H1 (cell line): ENCODE measurements at regions not wholly inside any gene's neighbourhood (a gene's known extent, or its start where the extent isn't known, plus 50 kb on each side); places are given as distances from the start of the nearest gene placed in this dataset.

Source experiments
- CTCF ChIA-PET: fragments of 300-600 bp; sonication (Branson Sonifier 250); formaldehyde crosslinking; loops from one replicate; lab custom pipeline; 2021; ENCODE audit not compliant: partially characterized antibody; lab: Charles Lee
- POLR2A ChIA-PET: fragments of 300-600 bp; sonication (Branson Sonifier 250); formaldehyde crosslinking; loops from one replicate; lab custom pipeline; 2021; ENCODE audit warnings: inconsistent platforms; ENCODE audit not compliant: partially characterized antibody; lab: Charles Lee
- DNase-seq, 2 experiments: peaks; one replicate each; pipeline versions ENCODE4 v3.0.0 to v3.0.0-alpha.2; 2010 to 2022; ENCODE audit warnings: low spot score in 2 of 2, low read depth in 1 of 2, mixed read lengths in 1 of 2
- FAIRE-seq: peaks from 2 replicates; lab custom pipeline; 2011; peaks lifted over from hg19 to GRCh38; lab: Jason Lieb, UNC
- H2AFZ ChIP-seq: 2 replicates; pipeline ENCODE4 v1.8.1; 2012; ENCODE audit warnings: low read length, inconsistent platforms
- H2AK5ac ChIP-seq: 2 replicates; pipeline ENCODE4 v1.6.1; 2013; ENCODE audit warnings: low read depth, low read length
- H2BK120ac ChIP-seq: replicated peaks from 2 replicates; pipeline ENCODE3; 2013; ENCODE audit warnings: low read depth, low read length, inconsistent platforms
- H2BK12ac ChIP-seq: 2 replicates; pipeline ENCODE4 v1.6.1; 2013; ENCODE audit warnings: low read depth, low read length
- H2BK15ac ChIP-seq: 2 replicates; pipeline ENCODE4 v1.6.1; 2013; ENCODE audit warnings: low read length
- H2BK20ac ChIP-seq: 2 replicates; pipeline ENCODE4 v1.6.1; 2013; ENCODE audit warnings: low read length
- H2BK5ac ChIP-seq: 2 replicates; pipeline ENCODE4 v1.6.1; 2013; ENCODE audit warnings: low read depth, low read length
- H3K14ac ChIP-seq: 2 replicates; pipeline ENCODE4 v1.6.1; 2013; ENCODE audit warnings: inconsistent platforms; ENCODE audit not compliant: insufficient read length
- H3K18ac ChIP-seq: 2 replicates; pipeline ENCODE4 v1.6.1; 2013; ENCODE audit warnings: low read length; ENCODE audit errors: extremely low read depth
- H3K23ac ChIP-seq: 2 replicates; pipeline ENCODE4 v1.6.1; 2013; ENCODE audit warnings: inconsistent platforms; ENCODE audit not compliant: insufficient read length
- H3K23me2 ChIP-seq: 2 replicates; pipeline ENCODE4 v1.6.1; 2013; ENCODE audit warnings: low read depth, low read length
- H3K27ac ChIP-seq: 2 replicates; pipeline ENCODE4 v1.6.1; 2011; ENCODE audit warnings: low read depth, low read length, inconsistent platforms
- H3K27me3 ChIP-seq, 4 experiments: replicated peaks in 1 of 4; 1 replicate in 1 of 4; 2 replicates in 3 of 4; pipeline versions ENCODE4 v1.6.1 to v1.8.1; 2011 to 2013; ENCODE audit warnings: low read length in 3 of 4, mild to moderate bottlenecking in 3 of 4, inconsistent platforms in 2 of 4, mixed read lengths in 2 of 4, moderate library complexity in 1 of 4; ENCODE audit not compliant: control insufficient read depth in 3 of 4, insufficient read depth in 3 of 4; ENCODE audit errors: extremely low read depth in 1 of 4
- H3K36me3 ChIP-seq, 4 experiments: 2 replicates each; pipeline versions ENCODE4 v1.6.1 to v1.8.1; 2011 to 2013; ENCODE audit warnings: mild to moderate bottlenecking in 4 of 4, low read length in 3 of 4, moderate library complexity in 2 of 4, control low read depth in 1 of 4, inconsistent platforms in 1 of 4; ENCODE audit not compliant: insufficient read depth in 4 of 4, control insufficient read depth in 2 of 4
- H3K4ac ChIP-seq: replicated peaks from 2 replicates; pipeline ENCODE3; 2013; ENCODE audit warnings: low read length, low read depth, mixed read lengths, inconsistent platforms; ENCODE audit not compliant: insufficient read length
- H3K4me1 ChIP-seq, 4 experiments: replicated peaks in 1 of 4; 1 replicate in 1 of 4; 2 replicates in 3 of 4; pipeline versions ENCODE4 v1.6.1 to v1.8.1; 2011 to 2013; ENCODE audit warnings: low read length in 3 of 4, inconsistent platforms in 2 of 4, mixed read lengths in 1 of 4; ENCODE audit not compliant: insufficient read depth in 4 of 4, control insufficient read depth in 3 of 4
- H3K4me2 ChIP-seq, 2 experiments: 2 replicates each; pipeline versions ENCODE4 v1.6.1 to v1.8.1; 2011 to 2013; ENCODE audit warnings: low read depth in 2 of 2, low read length in 2 of 2, control low read depth in 1 of 2, inconsistent platforms in 1 of 2, mild to moderate bottlenecking in 1 of 2; ENCODE audit not compliant: insufficient read depth in 1 of 2
- H3K4me3 ChIP-seq, 4 experiments: fragments of 200-600, 300-600 bp in 1 of 4; sonication (generic), shearing (Covaris generic), sonication (Bioruptor Twin) in 1 of 4; 2 replicates each; pipeline versions ENCODE4 v1.5.1 to v1.8.1; 2011 to 2016; ENCODE audit warnings: low read length in 4 of 4, low read depth in 3 of 4, control low read depth in 2 of 4, inconsistent platforms in 2 of 4, mild to moderate bottlenecking in 2 of 4, mixed read lengths in 1 of 4, moderate library complexity in 1 of 4; ENCODE audit not compliant: insufficient read depth in 2 of 4; ENCODE audit errors: extremely low read depth in 1 of 4
- H3K56ac ChIP-seq: replicated peaks from 2 replicates; pipeline ENCODE3; 2013; ENCODE audit warnings: low read depth, mild to moderate bottlenecking, mixed read lengths, low read length, inconsistent platforms; ENCODE audit not compliant: insufficient read length
- H3K79me1 ChIP-seq: 2 replicates; pipeline ENCODE4 v1.6.1; 2013; ENCODE audit warnings: low read depth, low read length, control low read depth
- H3K79me2 ChIP-seq, 2 experiments: 2 replicates each; pipeline versions ENCODE4 v1.6.1 to v1.8.1; 2012 to 2013; ENCODE audit warnings: low read length in 2 of 2, mild to moderate bottlenecking in 2 of 2, inconsistent platforms in 1 of 2; ENCODE audit not compliant: insufficient read depth in 2 of 2, control insufficient read depth in 1 of 2
- H3K9ac ChIP-seq, 4 experiments: replicated peaks in 1 of 4; 1 replicate in 1 of 4; 2 replicates in 3 of 4; pipeline versions ENCODE4 v1.6.1 to v1.8.1; 2011 to 2013; ENCODE audit warnings: low read depth in 3 of 4, low read length in 3 of 4, control low read depth in 2 of 4, mild to moderate bottlenecking in 2 of 4, moderate library complexity in 2 of 4, inconsistent platforms in 1 of 4; ENCODE audit errors: extremely low read depth in 1 of 4
- H3K9me3 ChIP-seq, 2 experiments: 2 replicates each; pipeline versions ENCODE4 v1.6.1 to v1.8.1; 2012 to 2013; ENCODE audit warnings: mild to moderate bottlenecking in 2 of 2, moderate library complexity in 2 of 2, control low read depth in 1 of 2, inconsistent platforms in 1 of 2, low read depth in 1 of 2, low read length in 1 of 2, mixed read lengths in 1 of 2; ENCODE audit not compliant: insufficient read depth in 2 of 2
- H4K20me1 ChIP-seq, 2 experiments: replicated peaks in 1 of 2; 2 replicates each; pipeline versions ENCODE3 to v1.8.1; 2011 to 2013; ENCODE audit warnings: inconsistent platforms in 2 of 2, low read length in 2 of 2, mild to moderate bottlenecking in 1 of 2; ENCODE audit not compliant: insufficient read depth in 2 of 2, control insufficient read depth in 1 of 2
- H4K5ac ChIP-seq: 2 replicates; pipeline ENCODE4 v1.6.1; 2013; ENCODE audit warnings: low read length, low read depth, mixed read lengths, inconsistent platforms; ENCODE audit not compliant: insufficient read length
- H4K8ac ChIP-seq: 2 replicates; pipeline ENCODE4 v1.8.0; 2013; ENCODE audit warnings: mild to moderate bottlenecking, moderate library complexity, low read length, inconsistent platforms; ENCODE audit not compliant: insufficient read depth; ENCODE audit errors: extremely low read depth
- H4K91ac ChIP-seq: replicated peaks from 2 replicates; pipeline ENCODE3; 2013; ENCODE audit warnings: low read length, mixed read lengths, inconsistent platforms; ENCODE audit not compliant: insufficient read length
- BRCA1 ChIP-seq: IDR thresholded peaks from 2 replicates; pipeline ENCODE4 v1.6.1; 2012; ENCODE audit warnings: low read depth, low read length, improper control_type of control experiment
- CBX8 ChIP-seq: fragments of 300-800, 300-1000 bp; sonication (generic); IDR thresholded peaks from 2 replicates; pipeline ENCODE4 v1.7.1; 2016; ENCODE audit warnings: low read depth, low read length, borderline replicate concordance
- CTBP2 ChIP-seq: IDR thresholded peaks from 2 replicates; pipeline ENCODE4 v1.7.0; 2011; ENCODE audit warnings: borderline replicate concordance, mild to moderate bottlenecking, moderate library complexity, mixed read lengths, low read length; ENCODE audit not compliant: insufficient read depth, insufficient read length
- EZH2 ChIP-seq: fragments of 200-600 bp; sonication (generic); IDR thresholded peaks from 2 replicates; pipeline ENCODE4 v1.7.1; 2012; ENCODE audit warnings: low read depth, mild to moderate bottlenecking, moderate library complexity, low read length, inconsistent platforms; ENCODE audit not compliant: severe bottlenecking
- FOSL1 ChIP-seq: IDR thresholded peaks from 2 replicates; pipeline ENCODE4 v1.6.1; 2011; ENCODE audit warnings: mild to moderate bottlenecking, low read depth, low read length, moderate library complexity; ENCODE audit not compliant: insufficient read depth
- JUN ChIP-seq: IDR thresholded peaks from 2 replicates; pipeline ENCODE4 v1.6.1; 2011; ENCODE audit warnings: low read depth, mild to moderate bottlenecking, improper control_type of control experiment, low read length
- KDM1A ChIP-seq: fragments of 200-600, 300-600 bp; sonication (generic); IDR thresholded peaks from 2 replicates; pipeline ENCODE4 v1.7.1; 2016; ENCODE audit warnings: mild to moderate bottlenecking, low read length, borderline replicate concordance
- PHF8 ChIP-seq: fragments of 200-600 bp; sonication (generic); conservative IDR thresholded peaks from 2 replicates; pipeline ENCODE4 v1.7.1; 2012; ENCODE audit warnings: low read depth, mild to moderate bottlenecking, inconsistent platforms, low read length, moderate library complexity
- POLR2A ChIP-seq, 2 experiments: IDR thresholded peaks; 1 replicate in 1 of 2; 2 replicates in 1 of 2; pipeline ENCODE4 v1.6.1; 2011; ENCODE audit warnings: low read depth in 2 of 2, low read length in 2 of 2, mild to moderate bottlenecking in 2 of 2; ENCODE audit errors: control extremely low read depth in 1 of 2
- POLR2AphosphoS5 ChIP-seq: IDR thresholded peaks from 2 replicates; pipeline ENCODE4 v1.6.1; 2011; ENCODE audit warnings: low read depth, low read length
- SAP30 ChIP-seq: fragments of 300-600 bp; sonication (generic); IDR thresholded peaks from 2 replicates; pipeline ENCODE4 v1.7.1; 2012; ENCODE audit warnings: low read length, moderate library complexity, mild to moderate bottlenecking, inconsistent platforms; ENCODE audit not compliant: insufficient read depth, insufficient replicate concordance
- SIRT6 ChIP-seq: IDR thresholded peaks from one replicate; pipeline ENCODE4 v1.7.1; 2012; ENCODE audit warnings: low read length, inconsistent platforms
- SP2 ChIP-seq: IDR thresholded peaks from 2 replicates; pipeline ENCODE4 v1.6.1; 2012; ENCODE audit warnings: mild to moderate bottlenecking, low read length, inconsistent platforms
- SUZ12 ChIP-seq: fragments of 200-600 bp; sonication (generic); IDR thresholded peaks from 2 replicates; pipeline ENCODE4 v1.6.1; 2012; ENCODE audit warnings: mild to moderate bottlenecking, inconsistent platforms, low read length, moderate library complexity, mixed read lengths
- TCF12 ChIP-seq: IDR thresholded peaks from 2 replicates; pipeline ENCODE4 v1.6.1; 2011; ENCODE audit warnings: low read depth, mild to moderate bottlenecking, low read length
- TEAD4 ChIP-seq: IDR thresholded peaks from 2 replicates; pipeline ENCODE4 v1.6.1; 2012; ENCODE audit warnings: low read depth, low read length, inconsistent platforms, mixed read lengths
- YY1 ChIP-seq: IDR thresholded peaks from 2 replicates; pipeline ENCODE4 v1.6.1; 2011; ENCODE audit warnings: low read depth, mild to moderate bottlenecking, low read length
- WGBS, 2 experiments: shearing (Covaris generic) in 1 of 2; methylation state at CpG; one replicate each; pipeline versions ENCODE4 v1.1.6 to v1.1.7; 2013 to 2015; ENCODE audit warnings: low lambda C conversion rate in 2 of 2, mixed read lengths in 2 of 2, inconsistent platforms in 1 of 2, low coverage in 1 of 2, missing lambda C conversion rate in 1 of 2; ENCODE audit not compliant: insufficient replicate concordance in 2 of 2, insufficient coverage in 1 of 2, insufficient read length in 1 of 2; ENCODE audit errors: extremely low coverage in 1 of 2, missing lambda C conversion rate in 1 of 2; 5-methylcytosine and 5-hydroxymethylcytosine counted together

GRCh38 chr2:144586476-144586875 is 66.6 kb upstream of the ZEB2 start:
- Histone ChIP-seq H3K4me1 (peaks cover 0 to 4% (median 3%) of the 10 kb centered on the region in 4 experiments; a peak in 3 of 7 replicates), H4K5ac (no peak overlapping the region), H2AK5ac (no peak overlapping the region), H3K9ac (no peak overlapping the region), H3K4me2 (no peak overlapping the region), H2BK20ac (no peak overlapping the region), H3K27me3 (no peaks in the 10 kb centered on the region), H3K23ac (no peak overlapping the region), H3K9me3 (no peaks in the 10 kb centered on the region), H2BK12ac (no peak overlapping the region), H2BK15ac (no peak overlapping the region), H4K20me1 (no peaks in the 10 kb centered on the region), H3K79me2 (no peaks in the 10 kb centered on the region), H2AFZ (no peak overlapping the region), H3K79me1 (no peaks in the 10 kb centered on the region), H3K18ac (no peak overlapping the region), H3K56ac (no peak overlapping the region), H3K36me3 (no peaks in the 10 kb centered on the region), H3K4me3 (no peak overlapping the region), H3K27ac (no peak overlapping the region), H3K14ac (no peak overlapping the region), H2BK5ac (no peak overlapping the region), H4K91ac (no peak overlapping the region), H2BK120ac (no peak overlapping the region), H3K4ac (no peak overlapping the region), H4K8ac (no peak overlapping the region), H3K23me2 (no peaks in the 10 kb centered on the region; the same call in 1 of the 2 replicates)
- FAIRE-seq (no peak), DNase-seq (no peak)
- ChIA-PET CTCF (no interaction called here), POLR2A (no interaction called here)
- WGBS, 2 experiments = 95% methylated on average over 2 of the region's 2 CpGs; no CpG with 5 or more reads in 1 of the 2 experiments
- TF ChIP-seq POLR2AphosphoS5 = no peak
- TF ChIP-seq SP2 = no peak
- no peak for TF ChIP-seq EZH2
- no peak for TF ChIP-seq BRCA1
- no peak for TF ChIP-seq SAP30
- TF ChIP-seq CTBP2 = no peak
- no peak for TF ChIP-seq SIRT6
- TF ChIP-seq SUZ12 = no peak
- TF ChIP-seq KDM1A = no peak
- TF ChIP-seq PHF8 = no peak
- no peak for TF ChIP-seq TEAD4
- TF ChIP-seq TCF12 = no peak
- TF ChIP-seq CBX8 = no peak
- TF ChIP-seq FOSL1 = no peak
- TF ChIP-seq YY1 = no peak
- TF ChIP-seq JUN = no peak
- TF ChIP-seq POLR2A (IDR thresholded peaks at IDR 0.05; ENCODE audit: control extremely low read depth in 1 of 2, low read depth in 2 of 2, low read length in 2 of 2) = no peak
